ENCODE measurements at regions not wholly inside any gene's neighbourhood (a gene's known extent, or its start where the extent isn't known, plus 50 kb on each side); places are given as distances from the start of the nearest gene placed in this dataset.

- no peak for DNase-seq (ENCODE audit: low read depth)
These were observed 131.4 kb downstream of the KCNS3 start for GRCh38 chr2:18009891-18010290.

- peak; percentile 4 for DNase-seq (ENCODE audit: low read depth)
These were observed 126.9 kb downstream of the KCNS3 start for GRCh38 chr2:18005411-18005810.

- no peak for DNase-seq (ENCODE audit: low read depth)
These were observed 123.2 kb downstream of the KCNS3 start for GRCh38 chr2:18001671-18002070.

- no peak for DNase-seq (ENCODE audit: low read depth)
These were observed 118.5 kb downstream of the KCNS3 start for GRCh38 chr2:17996978-17997377.

DNA sequence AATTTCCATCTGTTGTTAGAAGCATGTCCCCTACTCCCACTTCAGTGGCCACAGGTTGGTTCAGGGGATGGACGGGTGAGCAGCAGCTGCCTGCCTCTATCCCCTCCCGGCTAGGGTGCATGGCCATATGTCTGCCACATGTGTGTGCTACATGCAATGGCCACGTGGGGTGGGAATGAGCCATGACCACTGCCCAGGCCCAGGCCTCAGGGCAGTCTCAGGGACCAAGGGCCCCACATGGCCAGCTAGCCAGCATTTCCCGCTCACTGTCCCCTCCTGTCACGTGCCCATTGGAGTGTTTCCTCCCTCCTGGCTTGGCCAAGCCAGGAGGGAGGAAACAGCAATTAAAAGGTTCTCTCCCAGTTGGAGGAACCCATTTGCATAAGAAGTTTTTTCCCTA lies 117.1 kb downstream of the KCNS3 start:
- DNase-seq (ENCODE audit: low read depth) = no peak
